Large intestine (tissue), 3 donors: ENCODE measurements at regions not wholly inside any gene's neighbourhood (a gene's known extent, or its start where the extent isn't known, plus 50 kb on each side); places are given as distances from the start of the nearest gene placed in this dataset.
A peak's percentile ranks its signal among the peaks of the same experiment; 100 is the strongest.

Experiments used
- DNase-seq, 2 donors: peaks; one replicate each; pipeline versions ENCODE4 v3.0.0 to v3.0.0-alpha.2; 2013
- H3K27ac ChIP-seq: one replicate; pipeline ENCODE4 v1.5.1; 2013; ENCODE audit warnings: low read length
- H3K27me3 ChIP-seq: 2 replicates; pipeline ENCODE4 v1.6.1; 2013; ENCODE audit warnings: low read length; ENCODE audit not compliant: control insufficient read depth, insufficient read depth
- H3K36me3 ChIP-seq: 2 replicates; pipeline ENCODE4 v1.6.1; 2013; ENCODE audit warnings: low read length; ENCODE audit not compliant: control insufficient read depth, insufficient read depth
- H3K4me1 ChIP-seq: one replicate; pipeline ENCODE4 v1.6.1; 2013; ENCODE audit warnings: low read length; ENCODE audit not compliant: control insufficient read depth, insufficient read depth
- H3K4me3 ChIP-seq: one replicate; pipeline ENCODE4 v1.5.1; 2013; ENCODE audit warnings: low read length
- H3K9me3 ChIP-seq: one replicate; pipeline ENCODE4 v1.6.1; 2013; ENCODE audit warnings: mild to moderate bottlenecking, low read depth, low read length, moderate library complexity; ENCODE audit not compliant: control insufficient read depth
- WGBS: methylation state at CpG from one replicate; pipeline ENCODE4 v1.1.5; 2013; ENCODE audit warnings: low lambda C conversion rate; ENCODE audit not compliant: insufficient coverage; 5-methylcytosine and 5-hydroxymethylcytosine counted together

DNA sequence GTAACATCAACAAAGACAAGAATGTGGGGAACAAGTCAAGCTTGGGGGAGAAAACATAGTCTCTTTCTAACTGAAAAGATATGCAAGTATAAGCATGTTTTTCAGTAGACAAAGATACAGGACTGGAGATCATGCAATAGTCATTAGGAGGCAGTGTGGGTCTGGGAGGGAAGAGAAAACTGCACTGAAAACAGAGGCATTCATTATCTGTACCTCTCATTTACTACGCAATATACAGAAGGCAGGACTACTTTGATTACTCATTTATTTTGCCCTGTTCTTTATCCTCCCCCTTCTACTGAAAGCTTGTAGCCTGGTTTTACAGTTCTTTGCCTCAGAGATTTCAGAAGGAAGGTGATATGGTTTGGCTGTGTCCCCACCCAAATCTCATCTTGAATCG lies 341.2 kb downstream of the CRPPA start:
- DNase-seq, result no peak
- Histone ChIP-seq H3K36me3 (no peaks in the 10 kb centered on the region), H3K9me3 (no peaks in the 10 kb centered on the region), H3K27ac (no peak overlapping the region), H3K4me3 (no peak overlapping the region), H3K27me3 (no peaks in the 10 kb centered on the region), H3K4me1 (no peaks in the 10 kb centered on the region)
- 100% methylated on average over 1 of the region's 2 CpGs for WGBS

DNA sequence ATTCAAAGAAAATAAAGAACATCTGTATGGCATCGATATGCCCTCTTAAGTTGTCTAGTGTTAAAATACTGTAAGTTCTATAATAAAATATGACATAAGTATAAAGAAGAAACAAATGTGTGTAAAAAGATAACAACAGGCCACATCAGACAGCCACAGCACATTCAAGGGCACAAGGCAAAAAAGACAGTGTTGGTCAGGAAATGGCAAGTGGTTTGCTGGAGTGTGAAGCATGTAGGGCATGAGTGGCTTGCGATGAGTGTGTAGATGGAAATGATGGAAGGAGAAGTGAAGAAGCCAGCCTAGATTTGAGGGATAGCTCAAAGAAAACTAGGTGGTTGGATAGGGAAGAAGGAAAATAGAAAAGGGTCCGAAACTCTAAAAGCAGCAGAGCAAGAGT lies 341.6 kb downstream of the CRPPA start:
- Histone ChIP-seq H3K36me3 (no peaks in the 10 kb centered on the region), H3K4me3 (no peak overlapping the region), H3K27me3 (no peaks in the 10 kb centered on the region), H3K9me3 (no peaks in the 10 kb centered on the region), H3K27ac (no peak overlapping the region), H3K4me1 (no peaks in the 10 kb centered on the region)
- WGBS, result 83% methylated on average over 1 of the region's 3 CpGs
- DNase-seq, result no peak

DNA sequence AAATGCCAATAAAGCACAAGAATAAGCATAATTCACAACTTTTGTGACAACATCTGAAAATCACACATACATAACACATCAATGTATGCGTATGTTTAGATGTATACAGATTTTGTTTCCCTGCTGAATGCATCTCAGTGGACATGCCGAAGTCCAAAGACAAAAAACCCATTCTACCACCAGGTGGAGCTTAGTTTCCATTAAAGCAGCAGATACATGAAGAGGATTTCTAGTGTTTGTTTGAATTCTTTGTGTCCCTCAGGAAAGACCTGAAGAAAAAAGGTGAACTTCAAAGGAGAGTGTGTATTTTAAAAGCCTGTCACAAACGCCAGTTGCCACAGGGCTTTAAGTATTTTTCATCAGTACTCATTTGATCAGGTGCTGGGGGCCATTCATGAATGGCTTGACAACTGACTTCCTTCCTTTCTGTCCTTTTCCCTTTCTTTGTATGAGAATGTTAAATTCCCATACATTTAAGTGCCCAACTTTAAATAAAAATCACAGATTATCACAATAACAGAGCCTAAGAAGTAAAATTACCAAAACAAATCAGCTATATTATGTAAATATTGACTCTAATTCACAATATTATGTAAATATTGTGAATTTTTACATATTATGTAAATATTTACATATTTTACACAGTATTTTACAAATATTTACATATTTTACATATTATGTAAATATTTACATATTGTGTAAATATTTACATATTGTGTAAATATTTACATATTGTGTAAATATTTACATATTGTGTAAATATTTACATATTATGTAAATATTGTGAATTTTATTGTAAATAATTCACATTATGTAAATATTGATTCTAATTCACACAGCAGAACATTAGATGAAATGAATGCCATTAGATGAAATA lies 343.0 kb downstream of the CRPPA start:
- DNase-seq, result peak; percentile 33 to 51
- H3K27me3 ChIP-seq, result no peaks in the 10 kb centered on the region
- 20% methylated on average over 1 of the region's 3 CpGs for WGBS
- H3K9me3 ChIP-seq, result no peaks in the 10 kb centered on the region
- no peaks in the 10 kb centered on the region for H3K36me3 ChIP-seq
- no peak overlapping the region for H3K4me3 ChIP-seq
- H3K4me1 ChIP-seq, result no peaks in the 10 kb centered on the region
- no peak overlapping the region for H3K27ac ChIP-seq

DNA sequence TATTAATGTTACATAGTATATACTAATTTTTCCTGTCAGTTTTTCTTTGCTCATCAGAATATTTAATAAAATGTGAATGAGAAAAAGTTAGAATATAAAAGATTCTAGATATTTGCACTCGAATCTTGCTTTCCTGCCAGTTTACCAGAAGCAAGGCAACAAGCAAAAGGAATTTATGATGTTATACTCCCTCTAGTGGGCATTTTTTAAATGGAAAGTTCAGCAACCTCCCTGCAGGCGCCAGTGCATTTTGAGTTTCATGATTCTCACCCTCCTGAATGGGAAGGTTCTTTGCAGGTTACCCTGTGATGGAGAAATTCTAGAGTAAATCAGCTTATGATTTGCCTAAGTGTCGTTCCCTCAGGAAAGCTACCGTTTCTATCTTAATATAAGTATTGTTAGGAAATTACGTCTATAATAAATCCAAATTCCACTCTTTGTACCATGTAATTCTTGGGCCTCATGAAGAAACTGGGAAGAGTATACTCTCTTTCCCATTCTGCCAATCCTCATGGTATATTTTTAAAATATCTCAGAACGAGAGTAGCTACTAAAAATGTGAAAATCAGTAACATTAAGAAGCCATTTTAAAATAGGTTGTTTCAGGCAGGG lies 350.0 kb downstream of the CRPPA start:
- Histone ChIP-seq H3K27ac (no peak overlapping the region), H3K4me3 (no peak overlapping the region), H3K36me3 (no peaks in the 10 kb centered on the region), H3K27me3 (no peaks in the 10 kb centered on the region), H3K9me3 (no peaks in the 10 kb centered on the region), H3K4me1 (no peaks in the 10 kb centered on the region)
- peak; percentile 27 to 28 for DNase-seq
- 40% methylated on average over 1 of the region's 6 CpGs for WGBS

DNA sequence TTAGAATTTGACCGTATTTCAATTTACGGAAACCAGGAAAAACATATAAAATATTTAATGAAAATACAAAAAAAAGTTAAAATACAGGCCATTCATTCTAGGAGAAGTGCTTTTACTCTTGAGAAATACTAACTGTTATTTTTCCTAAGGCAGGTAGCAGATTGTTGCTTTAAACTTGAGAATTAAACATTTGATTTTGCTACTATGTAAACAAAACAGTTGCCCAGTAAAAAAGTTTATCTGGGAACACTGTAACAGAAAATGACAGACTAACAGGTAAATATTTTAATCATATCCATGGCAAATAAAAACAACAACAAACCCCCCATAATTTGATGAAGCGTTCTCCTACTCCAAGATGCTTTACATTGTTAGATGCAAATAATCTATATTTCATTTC lies 350.5 kb downstream of the CRPPA start:
- no peaks in the 10 kb centered on the region for H3K36me3 ChIP-seq
- WGBS, result 100% methylated on average over 2 of the region's 3 CpGs
- DNase-seq, result no peak
- no peaks in the 10 kb centered on the region for H3K27me3 ChIP-seq
- no peaks in the 10 kb centered on the region for H3K9me3 ChIP-seq
- no peak overlapping the region for H3K27ac ChIP-seq
- H3K4me1 ChIP-seq, result no peaks in the 10 kb centered on the region
- H3K4me3 ChIP-seq, result no peak overlapping the region

DNA sequence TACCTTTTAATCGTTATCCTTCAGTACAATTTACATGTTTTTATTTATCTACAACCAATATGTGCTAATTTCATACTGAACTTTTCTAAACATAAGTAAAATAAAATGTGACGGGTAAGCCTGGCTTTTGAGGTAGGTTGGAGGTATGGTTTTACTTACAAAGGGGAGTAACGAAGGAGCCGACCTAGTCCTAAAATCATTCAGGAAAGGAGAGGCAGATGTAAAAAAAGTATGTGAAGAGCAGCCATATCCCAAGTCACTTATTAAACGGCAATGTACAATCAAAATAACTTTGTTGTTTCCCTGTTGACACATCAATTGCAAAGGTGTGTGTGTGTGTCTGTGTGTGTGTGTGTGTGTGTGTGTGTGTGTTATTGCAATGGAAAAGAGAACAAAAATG lies 351.3 kb downstream of the CRPPA start:
- Histone ChIP-seq H3K36me3 (no peaks in the 10 kb centered on the region), H3K4me1 (no peaks in the 10 kb centered on the region), H3K9me3 (no peaks in the 10 kb centered on the region), H3K27ac (no peak overlapping the region), H3K27me3 (no peaks in the 10 kb centered on the region), H3K4me3 (no peak overlapping the region)
- DNase-seq, result no peak
- WGBS, result 82% methylated on average over 2 of the region's 5 CpGs

DNA sequence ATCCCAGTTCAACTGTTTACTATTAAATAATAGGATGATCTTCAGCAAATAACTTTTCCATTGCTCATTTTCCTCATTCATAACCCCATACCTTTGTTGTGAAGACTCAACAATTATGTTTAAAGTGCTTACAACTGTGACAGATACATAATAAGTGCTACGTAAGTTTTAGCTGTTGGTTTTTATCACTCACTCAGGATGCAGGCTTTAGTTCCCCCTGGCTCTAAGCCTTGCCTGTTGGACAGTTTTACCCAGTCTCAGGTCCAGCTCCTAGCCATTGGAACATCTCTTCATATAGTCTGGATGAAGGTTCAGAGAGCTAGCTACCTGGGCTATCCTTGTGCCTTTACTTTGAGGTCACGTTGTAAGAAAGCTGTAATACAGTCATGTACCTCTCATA lies 353.2 kb downstream of the CRPPA start:
- no peaks in the 10 kb centered on the region for H3K9me3 ChIP-seq
- WGBS, result no CpG with 5 or more reads among the region's 2 CpGs

DNA sequence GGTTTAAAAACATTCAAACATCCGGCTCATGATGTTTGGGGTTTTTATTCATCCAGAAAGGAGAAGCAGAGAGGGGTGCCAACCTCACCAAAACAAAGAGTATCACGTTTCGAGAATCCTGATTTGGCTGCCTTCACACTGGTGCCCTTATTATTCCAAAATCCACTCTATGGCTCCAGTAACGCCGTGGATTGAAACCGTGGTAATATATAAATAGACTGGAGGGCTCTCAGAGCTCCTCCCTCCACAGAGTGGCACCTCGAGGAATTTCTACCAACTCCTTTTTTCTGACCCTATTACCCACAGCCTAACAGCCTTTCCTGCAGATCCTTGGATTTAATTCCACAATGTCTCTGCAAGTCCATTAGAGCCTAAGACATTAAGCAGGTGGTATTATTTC lies 353.6 kb downstream of the CRPPA start:
- no peak overlapping the region for H3K4me3 ChIP-seq
- no peak overlapping the region for H3K27ac ChIP-seq
- no peaks in the 10 kb centered on the region for H3K4me1 ChIP-seq
- H3K27me3 ChIP-seq, result no peaks in the 10 kb centered on the region
- no peaks in the 10 kb centered on the region for H3K9me3 ChIP-seq
- no peak for DNase-seq
- WGBS, result no CpG with 5 or more reads among the region's 7 CpGs
- H3K36me3 ChIP-seq, result no peaks in the 10 kb centered on the region

More for the DNA sequence above, 353.2 kb downstream of the CRPPA start:
- DNase-seq, result no peak
- H3K4me1 ChIP-seq, result no peaks in the 10 kb centered on the region
- H3K27me3 ChIP-seq, result no peaks in the 10 kb centered on the region
- no peak overlapping the region for H3K27ac ChIP-seq
- H3K36me3 ChIP-seq, result no peaks in the 10 kb centered on the region
- no peak overlapping the region for H3K4me3 ChIP-seq

DNA sequence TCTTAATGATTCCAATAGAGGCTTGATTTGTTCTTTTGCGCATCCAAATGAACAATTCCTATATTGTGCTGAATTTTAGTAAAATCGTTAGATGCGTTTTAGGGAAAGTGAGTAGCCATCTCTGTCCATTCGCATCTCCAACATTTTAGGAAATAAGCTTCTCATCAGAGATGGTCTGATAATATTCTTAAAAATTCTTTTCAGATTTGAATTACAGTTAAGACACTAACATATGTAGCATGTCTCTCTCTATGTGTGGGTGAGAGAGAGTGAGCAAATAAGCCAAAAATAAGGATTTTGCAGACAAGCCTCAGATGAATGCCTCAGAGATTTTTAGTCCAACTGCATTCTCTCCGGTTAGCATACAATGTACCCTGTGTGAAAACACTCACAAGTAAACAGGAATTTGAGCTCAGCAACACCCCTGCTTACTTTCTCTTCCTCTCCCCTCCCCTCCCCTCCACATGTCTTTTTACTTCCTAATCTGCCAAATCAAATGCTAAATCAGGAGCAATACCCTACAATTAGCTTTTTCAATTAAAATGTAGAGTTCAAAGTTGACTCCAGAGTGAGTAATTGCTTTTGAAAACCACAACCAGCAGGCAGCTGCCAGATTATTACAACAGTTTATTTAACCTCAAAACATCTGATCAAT lies 354.4 kb downstream of the CRPPA start:
- H3K27me3 ChIP-seq, result no peaks in the 10 kb centered on the region

DNA sequence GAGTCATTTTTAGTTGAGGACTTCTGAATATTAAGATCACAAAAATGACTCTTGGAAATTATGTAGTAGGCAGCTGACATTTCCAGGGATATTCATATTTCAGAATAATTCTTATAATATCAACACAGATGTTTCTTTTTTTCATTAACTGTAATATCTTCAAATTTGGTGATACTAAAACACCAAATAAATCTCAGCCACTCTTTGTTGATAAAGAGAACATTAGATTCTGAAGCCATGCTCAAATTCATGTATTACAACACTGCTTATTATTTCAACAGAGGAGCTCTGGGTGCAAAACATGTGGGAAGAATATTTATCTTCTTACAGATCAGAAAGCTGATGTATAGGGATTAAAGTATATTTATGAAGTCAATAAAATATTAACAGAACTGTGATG lies 355.4 kb downstream of the CRPPA start:
- Histone ChIP-seq H3K27ac (no peak overlapping the region), H3K9me3 (no peaks in the 10 kb centered on the region), H3K27me3 (no peaks in the 10 kb centered on the region), H3K4me3 (no peak overlapping the region), H3K36me3 (no peaks in the 10 kb centered on the region), H3K4me1 (no peaks in the 10 kb centered on the region)
- DNase-seq, result no peak

More for the DNA sequence above, 354.4 kb downstream of the CRPPA start:
- H3K36me3 ChIP-seq, result no peaks in the 10 kb centered on the region
- no peaks in the 10 kb centered on the region for H3K9me3 ChIP-seq
- H3K27ac ChIP-seq, result no peak overlapping the region
- DNase-seq, result no peak
- H3K4me1 ChIP-seq, result no peaks in the 10 kb centered on the region
- 100% methylated on average over 1 of the region's 5 CpGs for WGBS
- no peak overlapping the region for H3K4me3 ChIP-seq
